ENCODE measurements at regions not wholly inside any gene's neighbourhood (a gene's known extent, or its start where the extent isn't known, plus 50 kb on each side); places are given as distances from the start of the nearest gene placed in this dataset.

DNA sequence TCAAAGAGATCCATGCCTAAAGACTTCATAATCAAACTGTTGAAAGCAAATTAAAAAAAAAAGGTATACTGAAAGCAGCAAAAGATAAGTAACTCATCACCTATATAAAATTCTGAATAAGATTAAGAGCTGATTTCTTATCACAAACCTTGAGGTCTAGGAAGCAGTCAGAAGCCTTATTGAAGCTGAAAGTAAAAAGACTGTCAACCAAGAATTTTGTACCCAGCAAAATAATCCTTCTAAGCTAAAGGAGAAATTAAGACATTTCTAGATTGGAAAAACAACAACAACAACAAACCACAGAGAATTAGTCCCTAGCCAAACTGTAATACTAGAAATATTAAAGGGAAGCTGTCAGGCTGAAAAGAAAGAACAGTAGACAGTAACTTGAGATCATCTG, 622.9 kb downstream of the PCDH7 start:
- H3K27ac ChIP-seq: no peak overlapping the region
- TF ChIP-seq, protein P1, sequence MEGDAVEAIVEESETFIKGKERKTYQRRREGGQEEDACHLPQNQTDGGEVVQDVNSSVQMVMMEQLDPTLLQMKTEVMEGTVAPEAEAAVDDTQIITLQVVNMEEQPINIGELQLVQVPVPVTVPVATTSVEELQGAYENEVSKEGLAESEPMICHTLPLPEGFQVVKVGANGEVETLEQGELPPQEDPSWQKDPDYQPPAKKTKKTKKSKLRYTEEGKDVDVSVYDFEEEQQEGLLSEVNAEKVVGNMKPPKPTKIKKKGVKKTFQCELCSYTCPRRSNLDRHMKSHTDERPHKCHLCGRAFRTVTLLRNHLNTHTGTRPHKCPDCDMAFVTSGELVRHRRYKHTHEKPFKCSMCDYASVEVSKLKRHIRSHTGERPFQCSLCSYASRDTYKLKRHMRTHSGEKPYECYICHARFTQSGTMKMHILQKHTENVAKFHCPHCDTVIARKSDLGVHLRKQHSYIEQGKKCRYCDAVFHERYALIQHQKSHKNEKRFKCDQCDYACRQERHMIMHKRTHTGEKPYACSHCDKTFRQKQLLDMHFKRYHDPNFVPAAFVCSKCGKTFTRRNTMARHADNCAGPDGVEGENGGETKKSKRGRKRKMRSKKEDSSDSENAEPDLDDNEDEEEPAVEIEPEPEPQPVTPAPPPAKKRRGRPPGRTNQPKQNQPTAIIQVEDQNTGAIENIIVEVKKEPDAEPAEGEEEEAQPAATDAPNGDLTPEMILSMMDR (IDR thresholded peaks at IDR 0.05): no peak
- no peaks in the 10 kb centered on the region for H3K9me3 ChIP-seq
- no peaks in the 10 kb centered on the region for H3K36me3 ChIP-seq
- intact Hi-C loops (cut with DNase I): no loop called here
- no peak for ATAC-seq
- no peaks in the 10 kb centered on the region for H3K27me3 ChIP-seq
- H3K4me1 ChIP-seq: no peaks in the 10 kb centered on the region
- no peak for DNase-seq
- H3K4me3 ChIP-seq: no peak overlapping the region

DNA sequence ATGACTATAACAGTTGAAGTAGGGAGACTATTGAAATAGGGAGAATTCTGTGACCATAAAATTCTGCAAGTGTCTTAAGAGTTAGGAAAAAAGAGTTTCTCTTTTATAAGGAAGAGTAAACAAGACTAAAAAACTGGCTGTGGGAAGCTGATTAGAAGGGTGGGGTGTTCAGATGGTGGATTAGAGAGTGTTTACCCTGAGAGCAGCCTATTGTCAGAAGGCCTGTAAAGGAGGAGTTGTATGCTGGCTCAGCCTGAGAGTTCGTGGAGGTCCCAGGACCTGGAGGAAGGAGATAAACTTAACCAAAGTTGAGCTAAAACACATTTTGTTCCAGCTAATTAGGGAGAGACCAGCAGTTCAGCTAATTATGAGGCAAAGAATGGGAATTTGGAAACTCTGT, 629.7 kb downstream of the PCDH7 start:
- Histone ChIP-seq H3K36me3 (no peaks in the 10 kb centered on the region), H3K27me3 (no peaks in the 10 kb centered on the region), H3K9me3 (no peaks in the 10 kb centered on the region), H3K4me3 (no peak overlapping the region), H3K27ac (no peak overlapping the region), H3K4me1 (no peaks in the 10 kb centered on the region)
- intact Hi-C loops (cut with DNase I): no loop called here
- DNase-seq (no peak), ATAC-seq (no peak)
- TF ChIP-seq, protein P1 (IDR thresholded peaks at IDR 0.05): no peak

DNA sequence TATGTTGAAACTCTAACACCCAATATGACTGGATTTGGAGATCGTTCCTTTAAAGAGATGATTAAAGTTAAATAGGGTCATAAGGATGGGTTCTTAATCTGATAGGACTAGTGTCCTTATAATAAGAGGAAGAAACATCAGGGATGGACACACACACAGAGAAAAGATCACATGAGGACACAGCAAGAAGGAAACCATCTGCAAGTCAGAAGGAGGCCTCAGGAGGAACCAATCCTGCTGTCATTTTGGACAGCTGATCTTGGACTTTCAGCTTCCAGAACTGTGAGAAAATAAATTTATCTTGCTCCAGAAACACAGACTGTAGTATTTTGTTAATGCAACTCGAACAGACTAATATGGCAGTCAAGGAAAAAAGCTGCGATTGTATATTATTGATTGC, 631.5 kb downstream of the PCDH7 start:
- DNase-seq: no peak
- no peaks in the 10 kb centered on the region for H3K27me3 ChIP-seq

DNA sequence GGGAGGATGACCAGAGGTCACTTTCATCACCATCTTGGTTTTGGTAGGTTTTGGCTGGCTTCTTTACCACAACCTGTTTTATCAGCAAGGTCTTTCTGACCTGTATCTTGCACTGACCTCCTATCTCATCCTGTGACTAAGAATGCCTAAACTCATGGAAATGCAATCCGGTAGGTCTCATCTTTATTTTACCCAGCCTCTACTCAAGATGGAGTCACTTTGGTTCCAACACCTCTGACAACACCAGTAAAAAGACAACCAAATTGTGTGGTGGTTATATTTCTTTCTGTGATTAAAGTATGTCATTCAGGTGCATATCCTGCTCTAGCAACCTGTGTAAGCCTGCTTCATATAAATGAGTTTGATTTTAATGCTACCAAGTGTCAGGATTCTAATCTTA, 636.7 kb downstream of the PCDH7 start:
- intact Hi-C loops (cut with DNase I): no loop called here
- H3K27me3 ChIP-seq: no peaks in the 10 kb centered on the region
- H3K4me1 ChIP-seq: no peaks in the 10 kb centered on the region
- H3K4me3 ChIP-seq: no peak overlapping the region
- DNase-seq (no peak), ATAC-seq (no peak)
- no peak overlapping the region for H3K27ac ChIP-seq
- no peaks in the 10 kb centered on the region for H3K36me3 ChIP-seq
- H3K9me3 ChIP-seq: no peaks in the 10 kb centered on the region
- TF ChIP-seq, protein P1 (IDR thresholded peaks at IDR 0.05): no peak

More for the DNA sequence above, 631.5 kb downstream of the PCDH7 start:
- no peaks in the 10 kb centered on the region for H3K9me3 ChIP-seq
- no peaks in the 10 kb centered on the region for H3K4me1 ChIP-seq
- H3K4me3 ChIP-seq: no peak overlapping the region
- no peak overlapping the region for H3K27ac ChIP-seq
- H3K36me3 ChIP-seq: no peaks in the 10 kb centered on the region
- intact Hi-C loops (cut with DNase I): no loop called here
- ATAC-seq: no peak
- TF ChIP-seq, protein P1 (IDR thresholded peaks at IDR 0.05): no peak

DNA sequence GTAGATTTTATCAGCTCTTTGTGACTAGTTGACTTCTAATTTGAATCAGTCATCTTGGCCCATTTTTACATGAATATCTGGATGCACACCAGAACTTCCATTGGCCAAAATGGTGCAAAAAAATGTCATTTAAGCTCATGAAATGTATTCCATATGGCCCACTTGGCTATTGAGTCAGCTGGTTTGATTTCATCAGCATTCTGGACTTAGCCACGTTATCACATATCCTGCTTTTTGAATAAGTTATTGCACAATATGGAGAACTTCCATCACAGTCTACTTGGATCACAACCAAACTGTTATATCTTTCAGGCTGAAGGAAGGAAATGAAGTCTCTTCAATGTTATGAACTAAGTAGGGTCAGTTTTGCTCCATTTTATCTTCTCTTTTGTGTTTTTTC, 640.6 kb downstream of the PCDH7 start:
- Histone ChIP-seq H3K27me3 (no peaks in the 10 kb centered on the region), H3K4me1 (no peaks in the 10 kb centered on the region), H3K36me3 (no peaks in the 10 kb centered on the region), H3K9me3 (no peaks in the 10 kb centered on the region), H3K4me3 (no peak overlapping the region), H3K27ac (no peak overlapping the region)
- DNase-seq: no peak
- intact Hi-C loops (cut with DNase I): no loop called here
- TF ChIP-seq, protein P1 (IDR thresholded peaks at IDR 0.05): no peak
- ATAC-seq: peak; percentile 22

DNA sequence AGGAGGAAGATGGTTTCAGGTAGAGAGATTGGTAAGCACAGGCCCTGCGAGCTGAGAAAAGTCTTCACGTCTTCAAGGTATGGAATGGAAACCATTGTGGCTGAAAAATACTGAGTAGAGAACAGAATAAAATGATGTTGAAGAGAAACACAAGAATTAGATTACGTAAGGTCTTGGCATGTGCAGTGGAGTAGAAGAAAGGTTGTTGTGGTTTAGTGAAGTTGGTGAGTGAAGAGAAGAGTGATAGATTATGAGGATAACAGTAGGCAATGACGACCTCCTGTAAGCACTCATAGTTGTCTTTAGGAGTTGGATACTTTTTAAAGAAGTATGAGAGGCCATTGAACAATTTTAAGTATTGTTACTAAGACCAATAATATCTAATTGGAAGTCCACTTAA, 642.6 kb downstream of the PCDH7 start:
- Histone ChIP-seq H3K27ac (no peak overlapping the region), H3K4me1 (no peaks in the 10 kb centered on the region), H3K27me3 (no peaks in the 10 kb centered on the region), H3K36me3 (no peaks in the 10 kb centered on the region), H3K9me3 (no peaks in the 10 kb centered on the region), H3K4me3 (no peak overlapping the region)
- intact Hi-C loops (cut with DNase I): no loop called here
- DNase-seq: no peak
- ATAC-seq: no peak
- TF ChIP-seq, protein P1 (IDR thresholded peaks at IDR 0.05): no peak
